ENCODE measurements at regions not wholly inside any gene's neighbourhood (a gene's known extent, or its start where the extent isn't known, plus 50 kb on each side); places are given as distances from the start of the nearest gene placed in this dataset.
"Not testable (repeated sequence)": the region's sequence is repeated elsewhere in the genome, so short reads cannot be mapped to it uniquely, and the experiment has no call there.

- no peak for DNase-seq
These were observed 86.9 kb upstream of the LYSMD4 start for GRCh38 chr15:99819981-99820718.

GRCh38 chr15:99818872-99819271 lies 85.6 kb upstream of the LYSMD4 start:
- no peak for DNase-seq

GRCh38 chr15:99816862-99817261 lies 83.6 kb upstream of the LYSMD4 start:
- not testable (repeated sequence) for DNase-seq

- not testable (repeated sequence) for DNase-seq
These were observed 77.4 kb upstream of the LYSMD4 start for GRCh38 chr15:99810663-99811062.

GRCh38 chr15:99799854-99800250 lies 66.6 kb upstream of the LYSMD4 start:
- DNase-seq = not testable (repeated sequence)

GRCh38 chr15:99799182-99799853 lies 66.1 kb upstream of the LYSMD4 start:
- DNase-seq = not testable (repeated sequence)

GRCh38 chr15:99796940-99797870 lies 64.0 kb upstream of the LYSMD4 start:
- not testable (repeated sequence) for DNase-seq

GRCh38 chr15:99791881-99792807 lies 58.9 kb upstream of the LYSMD4 start:
- not testable (repeated sequence) for DNase-seq

GRCh38 chr15:99790751-99791150 lies 57.5 kb upstream of the LYSMD4 start:
- DNase-seq = not testable (repeated sequence)

GRCh38 chr15:99788156-99788555 lies 54.9 kb upstream of the LYSMD4 start:
- no peak for DNase-seq

- DNase-seq = not testable (repeated sequence)
These were observed 51.6 kb upstream of the LYSMD4 start for GRCh38 chr15:99784800-99785199.

GRCh38 chr15:99783918-99784619 lies 50.8 kb upstream of the LYSMD4 start:
- DNase-seq = not testable (repeated sequence)
